ENCODE measurements at regions not wholly inside any gene's neighbourhood (a gene's known extent, or its start where the extent isn't known, plus 50 kb on each side); places are given as distances from the start of the nearest gene placed in this dataset.

DNA sequence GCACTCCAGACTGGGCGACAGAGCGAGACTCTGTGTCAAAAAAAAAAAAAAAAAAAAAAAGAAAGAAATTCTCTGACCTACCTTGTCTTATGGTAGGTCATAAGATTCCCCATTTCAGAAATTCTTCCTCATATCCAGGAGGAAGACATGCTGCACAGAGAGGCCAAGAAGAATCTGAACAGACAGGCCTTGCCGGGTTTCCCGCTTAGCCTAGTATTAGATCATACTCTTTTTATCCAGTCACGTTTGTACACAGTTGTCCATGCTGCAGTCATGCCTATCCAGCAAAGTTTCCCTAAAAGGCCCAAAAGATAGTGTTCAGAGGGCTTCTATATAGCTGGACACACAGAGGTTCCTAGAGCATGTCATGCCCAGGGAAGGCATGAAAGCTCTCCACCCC is 93.6 kb upstream of the CHODL start:
- TF ChIP-seq CTCF (IDR thresholded peaks at IDR 0.05; ENCODE audit: low read depth, low read length), result no peak
- H3K4me3 ChIP-seq (ENCODE audit: low read depth, low read length), result no peak overlapping the region

- no peak for TF ChIP-seq CTCF (IDR thresholded peaks at IDR 0.05; ENCODE audit: low read depth, low read length)
- H3K4me3 ChIP-seq (ENCODE audit: low read depth, low read length), result no peak overlapping the region
Observed at GRCh38 chr21:18148401-18148800, 96.2 kb upstream of the CHODL start.

- H3K4me3 ChIP-seq (ENCODE audit: low read depth, low read length), result no peak overlapping the region
- no peak for TF ChIP-seq CTCF (IDR thresholded peaks at IDR 0.05; ENCODE audit: low read depth, low read length)
Observed at GRCh38 chr21:18147678-18148077, 97.0 kb upstream of the CHODL start.

DNA sequence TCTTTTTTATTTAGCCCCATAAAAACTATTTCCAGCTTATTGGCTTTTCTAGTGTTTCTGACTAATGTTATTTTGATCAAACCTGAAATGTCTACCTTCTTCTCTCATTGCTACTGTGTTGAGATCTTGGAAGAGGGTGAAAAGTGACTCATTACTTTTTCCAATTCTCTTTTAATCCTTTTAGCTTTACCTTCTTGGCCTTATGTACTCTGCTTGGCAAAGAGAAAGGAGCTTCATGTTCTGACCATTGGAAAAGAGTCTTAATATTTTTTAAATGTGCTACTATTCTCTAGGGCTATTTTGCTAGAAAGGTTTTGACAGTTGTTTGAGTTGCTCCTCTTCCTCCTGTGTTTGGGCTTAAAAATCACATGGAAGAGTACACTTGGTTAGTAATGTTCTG is 97.8 kb upstream of the CHODL start:
- H3K4me3 ChIP-seq (ENCODE audit: low read depth, low read length), result no peak overlapping the region
- TF ChIP-seq CTCF (IDR thresholded peaks at IDR 0.05; ENCODE audit: low read depth, low read length), result no peak

GRCh38 chr21:18144339-18144738 is 100.3 kb upstream of the CHODL start:
- no peak overlapping the region for H3K4me3 ChIP-seq (ENCODE audit: low read depth, low read length)
- no peak for TF ChIP-seq CTCF (IDR thresholded peaks at IDR 0.05; ENCODE audit: low read depth, low read length)

DNA sequence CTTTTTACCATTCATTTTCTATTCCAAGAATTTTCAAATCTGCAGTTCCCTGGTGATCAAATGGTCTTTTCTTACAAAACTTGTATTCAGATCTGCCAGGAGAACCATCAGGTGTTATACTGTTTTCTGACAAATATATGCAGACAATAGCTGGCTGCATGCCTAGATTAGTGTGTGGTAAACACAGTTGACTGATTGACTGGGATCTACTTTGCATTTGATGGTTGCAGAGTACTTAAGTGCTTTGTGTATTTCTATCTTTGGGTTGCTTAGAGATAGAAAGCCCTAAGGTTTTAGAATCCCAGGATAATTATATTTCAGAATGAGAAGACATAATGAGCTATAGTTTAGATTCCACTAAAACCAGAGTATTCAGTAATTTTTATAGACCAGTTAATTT is 102.0 kb upstream of the CHODL start:
- H3K4me3 ChIP-seq (ENCODE audit: low read depth, low read length), result no peak overlapping the region
- no peak for TF ChIP-seq CTCF (IDR thresholded peaks at IDR 0.05; ENCODE audit: low read depth, low read length)

GRCh38 chr21:18138507-18138906 is 106.1 kb upstream of the CHODL start:
- H3K4me3 ChIP-seq (ENCODE audit: low read depth, low read length), result no peak overlapping the region
- TF ChIP-seq CTCF (IDR thresholded peaks at IDR 0.05; ENCODE audit: low read depth, low read length), result no peak
